Endothelial cell of umbilical vein (primary cell): ENCODE measurements at regions not wholly inside any gene's neighbourhood (a gene's known extent, or its start where the extent isn't known, plus 50 kb on each side); places are given as distances from the start of the nearest gene placed in this dataset.

Experiments used
- BruUV-seq: library from RNA; stranded (reverse); fragments of 400-500 nt; replicated peaks from 2 replicates; lab custom pipeline; 2021; lab: Mats Ljungman, UMichigan
- CTCF ChIA-PET: fragments of 300-600, 350-600 bp; sonication (Branson Sonifier 250); formaldehyde crosslinking; loops from one replicate; lab custom pipeline; 2021; ENCODE audit warnings: antibody characterized with exemption, inconsistent platforms; lab: Charles Lee
- POLR2A ChIA-PET: fragments of 300-600, 350-600 bp; sonication (Branson Sonifier 250); formaldehyde crosslinking; loops from one replicate; lab custom pipeline; 2021; ENCODE audit warnings: antibody characterized with exemption, inconsistent platforms; lab: Charles Lee
- DNase-seq: peaks from one replicate; pipeline ENCODE4 v3.0.0-alpha.2; 2011; ENCODE audit warnings: low read depth, low spot score
- FAIRE-seq: peaks from 2 replicates; lab custom pipeline; 2011; peaks lifted over from hg19 to GRCh38; lab: Jason Lieb, UNC
- H2AFZ ChIP-seq: 2 replicates; pipeline ENCODE4 v1.6.0; 2012; ENCODE audit warnings: low read depth, low read length, control low read depth, inconsistent platforms
- H3K27ac ChIP-seq: 2 replicates; pipeline ENCODE4 v1.5.1; 2011; ENCODE audit warnings: low read depth, mild to moderate bottlenecking, control low read depth, low read length, moderate library complexity; ENCODE audit not compliant: insufficient read depth
- H3K27me3 ChIP-seq, 2 experiments: 2 replicates each; pipeline versions ENCODE4 v1.6.0 to v1.6.1; 2011; ENCODE audit warnings: low read length in 2 of 2, mixed read lengths in 1 of 2; ENCODE audit not compliant: control insufficient read depth in 2 of 2, insufficient read depth in 2 of 2
- H3K36me3 ChIP-seq, 2 experiments: 2 replicates in 1 of 2; 3 replicates in 1 of 2; pipeline ENCODE4 v1.5.1; 2011; ENCODE audit warnings: low read length in 2 of 2, mild to moderate bottlenecking in 1 of 2, moderate library complexity in 1 of 2; ENCODE audit not compliant: control insufficient read depth in 2 of 2, insufficient read depth in 2 of 2; ENCODE audit errors: extremely low read depth in 1 of 2
- H3K4me1 ChIP-seq: 3 replicates; pipeline ENCODE4 v1.5.1; 2011; ENCODE audit warnings: mild to moderate bottlenecking, low read length; ENCODE audit not compliant: control insufficient read depth, insufficient read depth; ENCODE audit errors: extremely low read depth
- H3K4me2 ChIP-seq: 2 replicates; pipeline ENCODE4 v1.6.1; 2011; ENCODE audit warnings: low read length, control low read depth, mixed read lengths; ENCODE audit not compliant: insufficient read depth
- H3K4me3 ChIP-seq, 3 experiments: fragments of 200-600 bp in 1 of 3; sonication (generic), shearing (Covaris generic) in 1 of 3; replicated peaks in 1 of 3; 2 replicates each; pipeline ENCODE4 v1.5.1; 2011 to 2016; ENCODE audit warnings: control low read depth in 3 of 3, low read length in 3 of 3, mild to moderate bottlenecking in 2 of 3, inconsistent platforms in 1 of 3, low read depth in 1 of 3, moderate library complexity in 1 of 3; ENCODE audit not compliant: insufficient read depth in 1 of 3
- H3K79me2 ChIP-seq: 2 replicates; pipeline ENCODE4 v1.6.0; 2012; ENCODE audit warnings: low read length, inconsistent platforms; ENCODE audit not compliant: control insufficient read depth, insufficient read depth
- H3K9ac ChIP-seq: replicated peaks from 2 replicates; pipeline ENCODE3; 2011; ENCODE audit warnings: low read length, control low read depth; ENCODE audit not compliant: insufficient read depth; ENCODE audit errors: extremely low read depth
- H3K9me1 ChIP-seq: replicated peaks from 3 replicates; pipeline ENCODE4 v1.6.0; 2011; ENCODE audit warnings: mild to moderate bottlenecking, low read length; ENCODE audit not compliant: control insufficient read depth, insufficient read depth; ENCODE audit errors: extremely low read depth
- H3K9me3 ChIP-seq: replicated peaks from 2 replicates; pipeline ENCODE4 v1.5.1; 2012; ENCODE audit warnings: low read length, inconsistent platforms; ENCODE audit not compliant: control insufficient read depth, insufficient read depth
- H4K20me1 ChIP-seq: replicated peaks from 2 replicates; pipeline ENCODE3; 2011; ENCODE audit warnings: mild to moderate bottlenecking, low read length; ENCODE audit not compliant: control insufficient read depth, insufficient read depth; ENCODE audit errors: extremely low read depth
- CTCF ChIP-seq, 2 donors: IDR thresholded peaks; 1 replicate in 1 of 2; 2 replicates in 1 of 2; pipeline ENCODE4 v1.5.1; 2011; ENCODE audit warnings: low read length in 2 of 2, mild to moderate bottlenecking in 2 of 2, moderate library complexity in 2 of 2, control low read depth in 1 of 2, inconsistent platforms in 1 of 2, low read depth in 1 of 2; ENCODE audit not compliant: insufficient read depth in 1 of 2; ENCODE audit errors: extremely low read depth in 1 of 2
- EZH2 ChIP-seq: IDR thresholded peaks from 2 replicates; pipeline ENCODE4 v1.6.1; 2012; ENCODE audit warnings: borderline replicate concordance, low read depth, mild to moderate bottlenecking, moderate library complexity, low read length, inconsistent platforms; ENCODE audit not compliant: severe bottlenecking
- FOS ChIP-seq: IDR thresholded peaks from 2 replicates; pipeline ENCODE4 v1.6.1; 2011; ENCODE audit warnings: mild to moderate bottlenecking, low read length, moderate library complexity, borderline replicate concordance; ENCODE audit not compliant: insufficient read depth
- GATA2 ChIP-seq: IDR thresholded peaks from 2 replicates; pipeline ENCODE4 v1.7.0; 2011; ENCODE audit warnings: low read depth, mild to moderate bottlenecking, moderate library complexity, mixed read lengths, low read length; ENCODE audit not compliant: insufficient read length, insufficient read depth
- JUN ChIP-seq: IDR thresholded peaks from 2 replicates; pipeline ENCODE4 v1.6.1; 2011; ENCODE audit warnings: borderline replicate concordance, low read depth; ENCODE audit not compliant: insufficient read length, insufficient read depth
- MAX ChIP-seq: IDR thresholded peaks from 2 replicates; pipeline ENCODE4 v1.6.1; 2011; ENCODE audit not compliant: insufficient read depth, insufficient read length
- MYC ChIP-seq: IDR thresholded peaks from one replicate; pipeline ENCODE4 v1.6.1; 2011; ENCODE audit warnings: mild to moderate bottlenecking, low read depth, low read length
- POLR2A ChIP-seq: IDR thresholded peaks from 2 replicates; pipeline ENCODE4 v1.6.1; 2012; ENCODE audit warnings: low read depth, mild to moderate bottlenecking, control low read depth, low read length
- POLR2AphosphoS5 ChIP-seq: IDR thresholded peaks from 2 replicates; pipeline ENCODE4 v1.6.1; 2012; ENCODE audit warnings: low read depth, mild to moderate bottlenecking, control low read depth, low read length, moderate library complexity; ENCODE audit not compliant: insufficient read depth
- dilution Hi-C: fragments of 300-500 bp; cut with MboI; formaldehyde crosslinking; loops from one replicate; pipeline ENCODE4 v1.15.0; 2019; ENCODE audit warnings: low sequenced_read_pairs; ENCODE audit not compliant: extremely low pct_ligation_motif_present
- intact Hi-C: fragments of 100-400 bp; cut with micrococcal nuclease; formaldehyde crosslinking; loops from one replicate; pipeline ENCODE4 v1.10.0; 2022

GRCh38 chr3:135878501-135878900, 87.0 kb upstream of the PPP2R3A start:
- H3K9me1 ChIP-seq = no peaks in the 10 kb centered on the region
- no peak overlapping the region for H3K4me2 ChIP-seq
- CTCF ChIA-PET = interaction anchor here (0.9 kb wide), 1 partner anchor 1084 kb away, joined by 3 read pairs; no protein-coding TSS in a partner anchor
- H3K36me3 ChIP-seq = no peaks in the 10 kb centered on the region
- dilution Hi-C loops (no loop called here), intact Hi-C loops (no loop called here)
- TF ChIP-seq POLR2A (no peak), POLR2AphosphoS5 (no peak), JUN (no peak), MYC (no peak), FOS (no peak), GATA2 (no peak), EZH2 (no peak), CTCF (IDR thresholded peaks at IDR 0.05; ENCODE audit: extremely low read depth in 1 of 2, insufficient read depth in 1 of 2, low read depth in 1 of 2, low read length in 2 of 2) (no peak), MAX (no peak)
- no peaks in the 10 kb centered on the region for H4K20me1 ChIP-seq
- no peaks in the 10 kb centered on the region for H3K27me3 ChIP-seq
- no peak overlapping the region for H3K9ac ChIP-seq
- no peaks in the 10 kb centered on the region for H3K79me2 ChIP-seq
- no peaks in the 10 kb centered on the region for H3K4me1 ChIP-seq
- no peak overlapping the region for H2AFZ ChIP-seq
- DNase-seq (no peak), FAIRE-seq (no peak)
- BruUV-seq = no TSS peak
- H3K9me3 ChIP-seq = no peaks in the 10 kb centered on the region
- H3K4me3 ChIP-seq = no peak overlapping the region
- H3K27ac ChIP-seq = no peak overlapping the region
- POLR2A ChIA-PET = no interaction called here
